K562 (cell line): ENCODE measurements at regions not wholly inside any gene's neighbourhood (a gene's known extent, or its start where the extent isn't known, plus 50 kb on each side); places are given as distances from the start of the nearest gene placed in this dataset.

Source experiments
- ATAC-seq: fragments of 200-7000 bp; cut with Tn5 transposase; 3 replicates; pipeline ENCODE4 v1.9.1; 2020; ENCODE audit warnings: moderate library complexity
- BruUV-seq: library from RNA; stranded (reverse); fragments of 400-500 nt; replicated peaks from 2 replicates; lab custom pipeline; 2021; lab: Mats Ljungman, UMichigan
- CTCF ChIA-PET: fragments of 300-600 bp; formaldehyde crosslinking; extraction: SDS; loops from one replicate; lab custom pipeline; 2021; ENCODE audit warnings: low intra/inter-chr PET ratio; lab: Yijun Ruan, JAX
- POLR2A ChIA-PET: fragments of 300-600, 350-650 bp; sonication (Branson Sonifier 250); formaldehyde crosslinking; extraction: SDS; loops from one replicate; lab custom pipeline; 2021; ENCODE audit warnings: antibody characterized with exemption, inconsistent platforms; lab: Yijun Ruan, JAX
- DNase-seq, 4 experiments: peaks; one replicate each; pipeline versions ENCODE4 v3.0.0 to v3.0.0-alpha.2; 2011 to 2018; ENCODE audit warnings: low spot score in 3 of 4, mixed read lengths in 3 of 4; ENCODE audit errors: extremely low read depth in 1 of 4
- FAIRE-seq: peaks from 2 replicates; lab custom pipeline; 2011; peaks lifted over from hg19 to GRCh38; lab: Jason Lieb, UNC
- H2AFZ ChIP-seq: 2 replicates; pipeline ENCODE4 v1.6.0; 2011; ENCODE audit warnings: low read depth, low read length, control low read depth, inconsistent platforms
- H3K27ac ChIP-seq: fragments of 200-600 bp; 3 replicates; pipeline ENCODE4 v1.8.0; 2011; ENCODE audit warnings: low read depth, mild to moderate bottlenecking, control low read depth, inconsistent platforms, low read length, moderate library complexity, mixed read lengths; ENCODE audit errors: extremely low read depth
- H3K27me3 ChIP-seq, 2 experiments: fragments of 300-600 bp in 1 of 2; 2 replicates in 1 of 2; 3 replicates in 1 of 2; pipeline versions ENCODE4 v1.6.0 to v1.8.0; 2011; ENCODE audit warnings: inconsistent platforms in 2 of 2, low read length in 2 of 2, mild to moderate bottlenecking in 1 of 2, mixed read lengths in 1 of 2, moderate library complexity in 1 of 2; ENCODE audit not compliant: control insufficient read depth in 2 of 2, insufficient read depth in 2 of 2
- H3K36me3 ChIP-seq: fragments of 300-600 bp; 3 replicates; pipeline ENCODE4 v1.8.0; 2011; ENCODE audit warnings: mild to moderate bottlenecking, low read length, inconsistent platforms; ENCODE audit not compliant: control insufficient read depth, insufficient read depth
- H3K4me1 ChIP-seq, 2 experiments: fragments of 200-600 bp in 1 of 2; replicated peaks in 1 of 2; 2 replicates in 1 of 2; 3 replicates in 1 of 2; pipeline versions ENCODE4 v1.5.1 to v1.8.0; 2011; ENCODE audit warnings: inconsistent platforms in 2 of 2, low read length in 2 of 2, mild to moderate bottlenecking in 1 of 2, mixed read lengths in 1 of 2, moderate library complexity in 1 of 2; ENCODE audit not compliant: control insufficient read depth in 2 of 2, insufficient read depth in 2 of 2
- H3K4me2 ChIP-seq: 2 replicates; pipeline ENCODE4 v1.6.1; 2011; ENCODE audit warnings: low read length, control low read depth, inconsistent platforms, mixed read lengths; ENCODE audit not compliant: insufficient read depth
- H3K4me3 ChIP-seq: fragments of 200-600 bp; sonication (generic), shearing (Covaris generic); 2 replicates; pipeline ENCODE4 v1.5.1; 2016; ENCODE audit warnings: control low read depth, inconsistent platforms
- H3K79me2 ChIP-seq: fragments of 200-600 bp; 3 replicates; pipeline ENCODE4 v1.8.0; 2011; ENCODE audit warnings: low read length, inconsistent platforms; ENCODE audit not compliant: control insufficient read depth, insufficient read depth
- H3K9ac ChIP-seq, 2 experiments: 2 replicates each; pipeline versions ENCODE4 v1.6.0 to v1.6.1; 2011; ENCODE audit warnings: low read depth in 2 of 2, low read length in 2 of 2, control low read depth in 1 of 2, inconsistent platforms in 1 of 2, mild to moderate bottlenecking in 1 of 2, mixed read lengths in 1 of 2; ENCODE audit not compliant: insufficient read depth in 1 of 2
- H3K9me1 ChIP-seq: one replicate; pipeline ENCODE4 v1.6.0; 2011; ENCODE audit warnings: inconsistent platforms, mild to moderate bottlenecking, low read length, moderate library complexity; ENCODE audit not compliant: control insufficient read depth, insufficient read depth
- H3K9me3 ChIP-seq: replicated peaks from 2 replicates; pipeline ENCODE4 v1.5.1; 2011; ENCODE audit warnings: low read depth, low read length, inconsistent platforms; ENCODE audit not compliant: control insufficient read depth, insufficient read depth
- H4K20me1 ChIP-seq: replicated peaks from 2 replicates; pipeline ENCODE4 v1.6.1; 2011; ENCODE audit warnings: low read length, inconsistent platforms, mixed read lengths; ENCODE audit not compliant: control insufficient read depth, insufficient read depth
- BACH1 ChIP-seq: fragments of 200-800 bp; sonication (Bioruptor generic); IDR thresholded peaks from 2 replicates; pipeline ENCODE4 v1.6.1; 2016; ENCODE audit warnings: missing genetic modification characterization, missing compliant biosample characterization
- C11orf30 ChIP-seq: fragments of 450-650 bp; IDR thresholded peaks from 2 replicates; pipeline ENCODE4 v1.6.1; 2016; ENCODE audit warnings: low read depth, mild to moderate bottlenecking
- DNMT1 ChIP-seq: fragments of 450-650 bp; IDR thresholded peaks from 2 replicates; pipeline ENCODE4 v1.6.1; 2016; ENCODE audit warnings: antibody characterized with exemption, mild to moderate bottlenecking
- EP300 ChIP-seq: IDR thresholded peaks from 2 replicates; pipeline ENCODE4 v1.6.1; 2012; ENCODE audit warnings: low read length, improper control_type of control experiment
- HDAC6 ChIP-seq: IDR thresholded peaks from 2 replicates; pipeline ENCODE4 v1.6.1; 2012; ENCODE audit warnings: low read depth, mild to moderate bottlenecking, control low read depth, inconsistent platforms, low read length, moderate library complexity
- HNRNPUL1 ChIP-seq: fragments of 200-400 bp; formaldehyde crosslinking; IDR thresholded peaks from 2 replicates; pipeline ENCODE4 v1.6.1; 2017; ENCODE audit warnings: low read length
- KHSRP ChIP-seq: fragments of 450-650 bp; IDR thresholded peaks from 2 replicates; pipeline ENCODE4 v1.6.1; 2017
- NFIX ChIP-seq: fragments of 250-450 bp; sonication (Bioruptor Pico); IDR thresholded peaks from 2 replicates; pipeline ENCODE4 v1.4.0; 2020; ENCODE audit warnings: low read depth, mild to moderate bottlenecking, moderate library complexity
- POLR2AphosphoS5 ChIP-seq: IDR thresholded peaks from 2 replicates; pipeline ENCODE4 v1.6.1; 2011; ENCODE audit warnings: mild to moderate bottlenecking, low read depth, low read length, moderate library complexity; ENCODE audit not compliant: control insufficient read depth, insufficient read depth
- SMARCA4 ChIP-seq: fragments of 450-650 bp; IDR thresholded peaks from 2 replicates; pipeline ENCODE4 v1.6.1; 2016
- SMARCB1 ChIP-seq: IDR thresholded peaks from 2 replicates; pipeline ENCODE4 v1.6.1; 2011; ENCODE audit warnings: improper control_type of control experiment, low read depth; ENCODE audit not compliant: insufficient read length
- SP1 ChIP-seq: sonication (generic); formaldehyde crosslinking; IDR thresholded peaks from 2 replicates; pipeline ENCODE4 v1.8.1; 2022; ENCODE audit warnings: mild to moderate bottlenecking, missing genetic modification reagents
- TGIF2 ChIP-seq: sonication (generic); formaldehyde crosslinking; IDR thresholded peaks from 2 replicates; pipeline ENCODE4 v1.8.1; 2022; ENCODE audit warnings: mild to moderate bottlenecking, missing genetic modification reagents, moderate library complexity
- TOE1 ChIP-seq, 2 experiments: fragments of 450-650 bp in 1 of 2; sonication (generic) in 1 of 2; formaldehyde crosslinking in 1 of 2; IDR thresholded peaks; 2 replicates each; pipeline versions ENCODE4 v1.7.1 to v1.8.0; 2016 to 2022; ENCODE audit warnings: borderline replicate concordance in 2 of 2, mild to moderate bottlenecking in 2 of 2, antibody characterized with exemption in 1 of 2, inconsistent platforms in 1 of 2, low read depth in 1 of 2, missing genetic modification reagents in 1 of 2, moderate library complexity in 1 of 2
- ZNF175 ChIP-seq: fragments of 200-800 bp; sonication (Bioruptor generic); IDR thresholded peaks from 2 replicates; pipeline ENCODE4 v1.6.1; 2016; ENCODE audit warnings: low read depth, mild to moderate bottlenecking, missing genetic modification characterization, missing compliant biosample characterization
- ZNF780A ChIP-seq: fragments of 250-450 bp; sonication (Bioruptor Pico); IDR thresholded peaks from 2 replicates; pipeline ENCODE4 v1.5.0; 2021; ENCODE audit warnings: mild to moderate bottlenecking
- WGBS: fragments of 100-300 bp; shearing (Covaris generic); methylation state at CpG from one replicate; pipeline ENCODE4 v1.1.6; 2016; ENCODE audit warnings: low coverage, mixed read lengths; ENCODE audit not compliant: insufficient coverage; ENCODE audit errors: missing lambda C conversion rate; 5-methylcytosine and 5-hydroxymethylcytosine counted together
- in situ Hi-C: fragments of 300-500 bp; cut with MboI; formaldehyde crosslinking; loops from 4 replicates; pipeline ENCODE4 v1.15.0; 2018; ENCODE audit warnings: inconsistent platforms, mixed read lengths
- intact Hi-C: fragments of 100-400 bp; cut with micrococcal nuclease; formaldehyde crosslinking; loops from 2 replicates; pipeline ENCODE4 v1.14.2; 2022
- TF ChIP-seq, protein P1 (sequence below): fragments of 250-450 bp; sonication (Bioruptor Pico); IDR thresholded peaks from 2 replicates; pipeline ENCODE4 v1.8.0; 2022; ENCODE audit warnings: moderate library complexity, mild to moderate bottlenecking, inconsistent platforms
- TF ChIP-seq, protein P2 (sequence below), 2 experiments: fragments of 450-650 bp; IDR thresholded peaks; 2 replicates each; pipeline ENCODE4 v1.6.1; 2018; ENCODE audit warnings: mild to moderate bottlenecking in 2 of 2, low read depth in 1 of 2; ENCODE audit not compliant: partially characterized antibody in 2 of 2

DNA sequence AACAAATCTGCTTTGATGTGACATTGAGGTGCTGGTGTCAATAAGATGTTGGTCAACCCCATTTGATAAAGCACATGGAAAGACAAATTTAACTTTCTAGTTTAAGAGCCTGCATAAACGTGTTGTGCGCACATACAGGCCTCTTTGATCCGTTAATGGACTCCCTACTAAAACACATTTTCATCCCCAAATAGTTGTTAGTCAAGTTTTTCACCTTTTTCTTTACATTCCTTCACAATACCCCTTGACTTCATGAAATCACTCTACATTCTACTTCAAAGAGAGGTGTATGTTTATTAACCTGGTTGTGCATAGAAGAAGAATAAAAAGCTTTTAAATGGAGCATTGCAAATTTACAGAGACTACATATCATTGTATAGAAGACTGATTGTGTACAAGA is 180.3 kb downstream of the HDGFL1 start:
- CTCF ChIA-PET = no interaction called here

More for the DNA sequence above, 180.3 kb downstream of the HDGFL1 start:
- H3K9me1 ChIP-seq = no peaks in the 10 kb centered on the region
- TF ChIP-seq ZNF780A (CRISPR knock-in tag) (no peak), C11orf30 (no peak), SMARCB1 (no peak), DNMT1 (no peak), EP300 (no peak), TOE1 (IDR thresholded peaks at IDR 0.05; ENCODE audit: borderline replicate concordance) (no peak), TOE1 (CRISPR knock-in tag; IDR thresholded peaks at IDR 0.05; ENCODE audit: borderline replicate concordance, low read depth) (no peak), SMARCA4 (no peak), TGIF2 (no peak), KHSRP (no peak), SP1 (CRISPR knock-in tag) (no peak), HNRNPUL1 (no peak), NFIX (CRISPR knock-in tag) (no peak), HDAC6 (no peak), BACH1 (tag) (no peak), ZNF175 (CRISPR knock-in tag) (no peak), POLR2AphosphoS5 (no peak)
- TF ChIP-seq, protein P1, sequence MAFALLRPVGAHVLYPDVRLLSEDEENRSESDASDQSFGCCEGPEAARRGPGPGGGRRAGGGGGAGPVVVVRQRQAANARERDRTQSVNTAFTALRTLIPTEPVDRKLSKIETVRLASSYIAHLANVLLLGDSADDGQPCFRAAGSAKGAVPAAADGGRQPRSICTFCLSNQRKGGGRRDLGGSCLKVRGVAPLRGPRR = no peak
- TF ChIP-seq, protein P2, sequence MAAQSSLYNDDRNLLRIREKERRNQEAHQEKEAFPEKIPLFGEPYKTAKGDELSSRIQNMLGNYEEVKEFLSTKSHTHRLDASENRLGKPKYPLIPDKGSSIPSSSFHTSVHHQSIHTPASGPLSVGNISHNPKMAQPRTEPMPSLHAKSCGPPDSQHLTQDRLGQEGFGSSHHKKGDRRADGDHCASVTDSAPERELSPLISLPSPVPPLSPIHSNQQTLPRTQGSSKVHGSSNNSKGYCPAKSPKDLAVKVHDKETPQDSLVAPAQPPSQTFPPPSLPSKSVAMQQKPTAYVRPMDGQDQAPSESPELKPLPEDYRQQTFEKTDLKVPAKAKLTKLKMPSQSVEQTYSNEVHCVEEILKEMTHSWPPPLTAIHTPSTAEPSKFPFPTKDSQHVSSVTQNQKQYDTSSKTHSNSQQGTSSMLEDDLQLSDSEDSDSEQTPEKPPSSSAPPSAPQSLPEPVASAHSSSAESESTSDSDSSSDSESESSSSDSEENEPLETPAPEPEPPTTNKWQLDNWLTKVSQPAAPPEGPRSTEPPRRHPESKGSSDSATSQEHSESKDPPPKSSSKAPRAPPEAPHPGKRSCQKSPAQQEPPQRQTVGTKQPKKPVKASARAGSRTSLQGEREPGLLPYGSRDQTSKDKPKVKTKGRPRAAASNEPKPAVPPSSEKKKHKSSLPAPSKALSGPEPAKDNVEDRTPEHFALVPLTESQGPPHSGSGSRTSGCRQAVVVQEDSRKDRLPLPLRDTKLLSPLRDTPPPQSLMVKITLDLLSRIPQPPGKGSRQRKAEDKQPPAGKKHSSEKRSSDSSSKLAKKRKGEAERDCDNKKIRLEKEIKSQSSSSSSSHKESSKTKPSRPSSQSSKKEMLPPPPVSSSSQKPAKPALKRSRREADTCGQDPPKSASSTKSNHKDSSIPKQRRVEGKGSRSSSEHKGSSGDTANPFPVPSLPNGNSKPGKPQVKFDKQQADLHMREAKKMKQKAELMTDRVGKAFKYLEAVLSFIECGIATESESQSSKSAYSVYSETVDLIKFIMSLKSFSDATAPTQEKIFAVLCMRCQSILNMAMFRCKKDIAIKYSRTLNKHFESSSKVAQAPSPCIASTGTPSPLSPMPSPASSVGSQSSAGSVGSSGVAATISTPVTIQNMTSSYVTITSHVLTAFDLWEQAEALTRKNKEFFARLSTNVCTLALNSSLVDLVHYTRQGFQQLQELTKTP (IDR thresholded peaks at IDR 0.05; ENCODE audit: low read depth in 1 of 2, partially characterized antibody in 2 of 2) = no peak
- no TSS peak for BruUV-seq
- no peak overlapping the region for H3K4me3 ChIP-seq
- 0% methylated on average over 3 of the region's 3 CpGs for WGBS
- DNase-seq = no peak
- no peak overlapping the region for H2AFZ ChIP-seq
- ATAC-seq = no peak
- no peaks in the 10 kb centered on the region for H3K79me2 ChIP-seq
- H3K36me3 ChIP-seq = no peaks in the 10 kb centered on the region
- H3K27me3 ChIP-seq = no peaks in the 10 kb centered on the region
- POLR2A ChIA-PET = no interaction called here
- H3K4me2 ChIP-seq = no peak overlapping the region
- intact Hi-C loops (no loop called here), in situ Hi-C loops (no loop called here)
- no peak overlapping the region for H3K27ac ChIP-seq
- no peaks in the 10 kb centered on the region for H4K20me1 ChIP-seq
- no peaks in the 10 kb centered on the region for H3K4me1 ChIP-seq
- FAIRE-seq = no peak
- no peaks in the 10 kb centered on the region; the same call in 1 of the 2 replicates for H3K9me3 ChIP-seq
- H3K9ac ChIP-seq = no peak overlapping the region
